Erythroblast (primary cell): ENCODE measurements at regions not wholly inside any gene's neighbourhood (a gene's known extent, or its start where the extent isn't known, plus 50 kb on each side); places are given as distances from the start of the nearest gene placed in this dataset.

Experiments used
- GATA1 ChIP-seq: IDR thresholded peaks from 2 replicates; pipeline ENCODE4 v1.6.1; 2011; ENCODE audit warnings: low read depth, mild to moderate bottlenecking, control low read depth, low read length, moderate library complexity
- POLR2A ChIP-seq: IDR thresholded peaks from 2 replicates; pipeline ENCODE4 v1.6.1; 2011; ENCODE audit warnings: mild to moderate bottlenecking, low read length

DNA sequence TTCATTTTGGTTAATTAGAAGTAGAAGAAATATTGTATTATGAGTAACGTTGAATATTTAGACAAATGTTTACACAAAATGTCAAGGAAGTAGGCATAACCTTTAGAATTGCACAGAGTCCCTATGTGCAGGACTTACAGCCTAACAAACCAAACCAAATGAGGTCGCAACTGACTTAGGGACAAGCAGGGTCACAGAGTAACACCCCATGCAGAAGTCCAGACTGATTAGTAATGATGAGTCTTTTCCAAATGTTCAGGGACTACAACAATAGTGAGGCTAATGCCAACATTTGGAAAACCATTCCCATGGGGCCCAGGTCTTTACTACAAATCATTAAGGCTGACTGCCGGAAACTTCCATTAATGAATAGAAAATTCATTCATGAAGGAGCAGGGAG is 452.5 kb upstream of the CHAC2 start:
- TF ChIP-seq POLR2A (no peak), GATA1 (no peak)
